ENCODE measurements at regions not wholly inside any gene's neighbourhood (a gene's known extent, or its start where the extent isn't known, plus 50 kb on each side); places are given as distances from the start of the nearest gene placed in this dataset.

DNA sequence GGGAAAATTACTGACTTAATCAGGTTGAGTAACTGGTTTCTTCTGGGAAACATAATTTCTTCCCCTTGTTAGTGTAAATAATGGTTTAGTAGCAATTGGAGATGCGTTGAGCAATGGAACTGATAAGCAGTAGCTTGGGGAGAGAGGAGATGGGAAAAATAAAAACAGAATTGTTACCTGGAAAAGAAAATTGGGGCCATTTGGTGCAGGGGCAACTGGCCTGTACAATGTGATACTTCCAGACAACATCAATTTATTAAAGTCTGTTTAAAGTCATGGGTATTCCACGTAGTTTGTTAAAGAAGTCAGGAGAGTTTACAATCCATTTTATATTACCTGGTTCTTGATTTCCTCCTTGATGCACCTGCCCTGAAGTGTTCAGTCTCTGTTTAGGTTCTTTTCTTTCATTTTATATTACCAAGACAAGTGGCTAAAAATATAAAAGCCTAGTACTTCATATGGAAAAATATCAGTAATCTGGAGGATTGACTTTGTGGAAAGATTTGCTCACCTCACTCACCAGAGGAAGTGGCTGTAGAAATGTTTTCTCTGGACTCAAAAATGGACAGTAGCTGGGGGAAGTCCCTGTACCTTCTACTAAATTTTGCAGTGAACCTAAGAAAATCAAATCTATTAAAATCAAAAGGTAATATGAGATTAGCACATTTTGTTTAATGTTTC is 161.0 kb downstream of the DDX1 start:
- Histone ChIP-seq H3K4me3 (ENCODE audit: low read depth, low read length) (no peak overlapping the region), H3K27me3 (ENCODE audit: insufficient read depth, low read depth, severe bottlenecking) (no peaks in the 10 kb centered on the region), H3K27ac (no peak overlapping the region), H3K9me3 (ENCODE audit: severe bottlenecking) (peaks cover 6% of the 10 kb centered on the region), H3K36me3 (no peaks in the 10 kb centered on the region)
- DNase-seq, result no peak
- TF ChIP-seq, protein P1, sequence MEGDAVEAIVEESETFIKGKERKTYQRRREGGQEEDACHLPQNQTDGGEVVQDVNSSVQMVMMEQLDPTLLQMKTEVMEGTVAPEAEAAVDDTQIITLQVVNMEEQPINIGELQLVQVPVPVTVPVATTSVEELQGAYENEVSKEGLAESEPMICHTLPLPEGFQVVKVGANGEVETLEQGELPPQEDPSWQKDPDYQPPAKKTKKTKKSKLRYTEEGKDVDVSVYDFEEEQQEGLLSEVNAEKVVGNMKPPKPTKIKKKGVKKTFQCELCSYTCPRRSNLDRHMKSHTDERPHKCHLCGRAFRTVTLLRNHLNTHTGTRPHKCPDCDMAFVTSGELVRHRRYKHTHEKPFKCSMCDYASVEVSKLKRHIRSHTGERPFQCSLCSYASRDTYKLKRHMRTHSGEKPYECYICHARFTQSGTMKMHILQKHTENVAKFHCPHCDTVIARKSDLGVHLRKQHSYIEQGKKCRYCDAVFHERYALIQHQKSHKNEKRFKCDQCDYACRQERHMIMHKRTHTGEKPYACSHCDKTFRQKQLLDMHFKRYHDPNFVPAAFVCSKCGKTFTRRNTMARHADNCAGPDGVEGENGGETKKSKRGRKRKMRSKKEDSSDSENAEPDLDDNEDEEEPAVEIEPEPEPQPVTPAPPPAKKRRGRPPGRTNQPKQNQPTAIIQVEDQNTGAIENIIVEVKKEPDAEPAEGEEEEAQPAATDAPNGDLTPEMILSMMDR (IDR thresholded peaks at IDR 0.05; ENCODE audit: low read depth, low read length), result no peak

DNA sequence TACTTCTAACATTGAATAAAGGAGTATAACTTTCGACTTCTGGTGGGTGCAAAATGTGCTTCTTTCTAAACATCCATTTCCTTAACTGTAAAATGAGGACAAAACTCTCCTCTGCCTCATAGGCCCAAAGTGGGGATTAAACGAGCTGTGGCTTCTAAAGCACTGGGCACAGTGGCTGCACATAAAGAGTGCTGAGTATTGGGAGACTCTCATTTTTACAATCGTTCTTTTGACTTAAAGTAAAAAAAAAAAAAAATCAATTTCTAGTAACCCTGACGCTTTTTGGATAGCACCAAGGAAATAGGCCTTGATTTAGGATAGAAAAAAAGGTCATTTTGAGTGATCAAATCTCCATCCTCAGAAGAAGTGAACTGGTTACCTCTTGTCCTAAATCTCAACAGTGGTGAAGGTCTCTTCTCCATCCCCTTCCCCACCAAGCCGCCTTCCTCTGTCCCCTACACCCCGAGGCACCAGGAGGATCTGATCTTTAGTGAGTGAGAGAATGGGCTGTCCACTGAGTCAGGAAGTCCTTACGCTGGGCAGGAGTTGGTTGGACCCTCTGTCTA is 161.6 kb downstream of the DDX1 start:
- H3K36me3 ChIP-seq, result no peaks in the 10 kb centered on the region
- TF ChIP-seq, protein P1 (IDR thresholded peaks at IDR 0.05; ENCODE audit: low read depth, low read length), result no peak
- no peak for DNase-seq
- no peak overlapping the region for H3K27ac ChIP-seq
- no peak overlapping the region for H3K4me3 ChIP-seq (ENCODE audit: low read depth, low read length)
- peaks cover 6% of the 10 kb centered on the region for H3K9me3 ChIP-seq (ENCODE audit: severe bottlenecking)
- H3K27me3 ChIP-seq (ENCODE audit: insufficient read depth, low read depth, severe bottlenecking), result no peaks in the 10 kb centered on the region

DNA sequence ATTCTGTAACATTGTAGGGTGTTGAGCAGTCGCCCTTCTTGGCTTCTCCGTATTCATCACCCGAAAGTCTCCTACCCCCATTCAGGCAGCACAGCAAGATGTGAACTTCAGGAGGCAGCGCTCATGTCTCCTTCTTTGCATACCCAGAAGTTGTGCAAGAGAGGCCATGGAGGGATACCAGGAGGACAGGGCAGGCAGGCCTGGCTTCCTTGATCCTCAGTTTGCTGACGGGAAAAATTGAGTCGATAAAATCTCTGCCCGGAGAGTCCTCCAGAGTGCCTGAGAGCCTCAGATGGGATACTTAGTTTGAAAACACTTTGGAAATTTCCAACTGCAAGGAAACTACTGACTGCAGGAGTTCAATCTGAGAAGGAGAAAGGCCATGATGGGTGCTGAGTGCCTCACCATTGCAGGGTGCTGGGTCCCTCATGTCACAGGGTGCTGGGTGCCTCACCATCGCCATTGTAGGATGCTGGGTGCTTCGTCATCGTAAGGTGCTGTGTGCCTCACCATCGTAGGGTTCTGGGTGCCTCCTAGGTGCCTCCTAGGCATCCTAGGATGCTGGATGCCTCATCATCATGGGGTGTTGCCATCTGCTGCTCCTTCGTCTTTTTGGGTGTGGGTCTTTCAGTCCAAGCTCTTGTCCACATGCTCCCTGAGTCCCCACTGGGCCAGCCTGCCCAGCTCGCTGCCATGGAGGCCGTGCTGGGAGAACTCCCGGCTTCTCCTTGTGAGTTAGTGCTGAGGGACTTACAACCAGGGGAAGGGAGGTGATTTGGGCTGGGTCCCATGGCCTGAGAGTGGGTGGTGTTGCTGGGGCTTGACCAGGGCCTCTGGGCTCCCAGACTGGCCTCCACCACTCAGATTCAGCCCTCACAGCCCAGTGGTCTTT is 162.4 kb downstream of the DDX1 start:
- H3K9me3 ChIP-seq (ENCODE audit: severe bottlenecking), result peaks cover 6% of the 10 kb centered on the region
- DNase-seq, result no peak
- TF ChIP-seq, protein P1 (IDR thresholded peaks at IDR 0.05; ENCODE audit: low read depth, low read length), result no peak
- no peaks in the 10 kb centered on the region for H3K36me3 ChIP-seq
- no peaks in the 10 kb centered on the region for H3K27me3 ChIP-seq (ENCODE audit: insufficient read depth, low read depth, severe bottlenecking)
- H3K4me3 ChIP-seq (ENCODE audit: low read depth, low read length), result no peak overlapping the region
- no peak overlapping the region for H3K27ac ChIP-seq

DNA sequence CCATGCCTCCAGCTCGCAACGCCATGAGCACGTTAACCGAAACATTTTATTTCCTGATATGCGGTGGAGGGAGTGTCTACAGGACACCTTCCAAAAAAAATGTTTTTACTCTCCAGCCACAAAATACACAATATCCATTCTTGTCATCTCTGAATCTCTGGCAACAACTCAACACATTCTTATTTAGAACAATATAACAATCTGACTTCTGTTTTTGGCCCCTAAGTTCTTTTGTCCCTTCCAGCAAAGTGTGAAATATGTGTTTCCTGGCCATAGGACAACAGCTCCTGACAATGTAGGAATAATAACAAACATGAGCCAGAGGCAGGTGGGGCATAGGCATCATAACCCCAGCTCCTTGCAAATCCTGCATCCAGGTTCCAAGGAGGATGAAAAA is 163.0 kb downstream of the DDX1 start:
- H3K36me3 ChIP-seq, result no peaks in the 10 kb centered on the region
- TF ChIP-seq, protein P1 (IDR thresholded peaks at IDR 0.05; ENCODE audit: low read depth, low read length), result no peak
- H3K9me3 ChIP-seq (ENCODE audit: severe bottlenecking), result peaks cover 6% of the 10 kb centered on the region
- H3K4me3 ChIP-seq (ENCODE audit: low read depth, low read length), result no peak overlapping the region
- DNase-seq, result no peak
- no peak overlapping the region for H3K27ac ChIP-seq
- H3K27me3 ChIP-seq (ENCODE audit: insufficient read depth, low read depth, severe bottlenecking), result no peaks in the 10 kb centered on the region

DNA sequence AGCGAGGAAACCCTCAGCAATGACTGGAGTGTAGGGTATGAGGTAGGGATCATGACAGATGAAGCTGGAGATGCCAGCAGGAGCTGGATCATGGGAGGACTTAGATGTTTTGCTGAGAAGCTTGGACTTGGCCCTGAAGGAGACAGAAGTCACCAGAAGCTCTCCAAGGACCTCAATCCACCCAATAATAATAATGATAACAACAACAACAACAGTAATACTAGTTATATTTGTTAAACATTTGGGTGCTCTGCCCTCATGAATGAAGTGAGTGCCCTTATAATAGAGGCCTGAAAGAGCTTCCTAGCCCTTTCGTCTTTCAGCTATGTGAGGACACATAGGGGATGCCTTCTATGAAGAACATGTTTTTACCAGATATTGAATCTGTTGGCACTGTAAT is 163.9 kb downstream of the DDX1 start:
- TF ChIP-seq, protein P1 (IDR thresholded peaks at IDR 0.05; ENCODE audit: low read depth, low read length), result no peak
- Histone ChIP-seq H3K36me3 (no peaks in the 10 kb centered on the region), H3K4me3 (ENCODE audit: low read depth, low read length) (no peak overlapping the region), H3K27me3 (ENCODE audit: insufficient read depth, low read depth, severe bottlenecking) (no peaks in the 10 kb centered on the region), H3K9me3 (ENCODE audit: severe bottlenecking) (peaks cover 6% of the 10 kb centered on the region), H3K27ac (no peak overlapping the region)
- no peak for DNase-seq
